ENCODE measurements at regions not wholly inside any gene's neighbourhood (a gene's known extent, or its start where the extent isn't known, plus 50 kb on each side); places are given as distances from the start of the nearest gene placed in this dataset.

GRCh38 chr1:221246628-221247415 is 367.6 kb downstream of the HLX start:
- Histone ChIP-seq H2AFZ (ENCODE audit: low read depth, low read length) (no peak overlapping the region), H3K9me3 (ENCODE audit: low read length) (no peaks in the 10 kb centered on the region), H4K20me1 (ENCODE audit: insufficient read depth) (no peaks in the 10 kb centered on the region), H3K4me3 (ENCODE audit: low read length) (no peak overlapping the region), H3K36me3 (ENCODE audit: insufficient read depth, low read length) (no peaks in the 10 kb centered on the region), H3K9me2 (ENCODE audit: insufficient read depth, low read length) (no peaks in the 10 kb centered on the region), H3K79me2 (replicated peaks; ENCODE audit: insufficient read depth, low read length) (no peaks in the 10 kb centered on the region), H3K9ac (ENCODE audit: low read length) (no peak overlapping the region), H3F3A (ENCODE audit: insufficient read depth, low read length, poor library complexity, severe bottlenecking) (no peaks in the 10 kb centered on the region), H3K27ac (ENCODE audit: low read length) (no peak overlapping the region), H3K4me2 (ENCODE audit: low read length) (no peak overlapping the region), H3K27me3 (ENCODE audit: insufficient read depth, low read depth, low read length) (no peaks in the 10 kb centered on the region)
- TF ChIP-seq SMC3 (conservative IDR thresholded peaks at IDR 0.05; ENCODE audit: poor library complexity): no peak
- no peak for TF ChIP-seq REST (IDR thresholded peaks at IDR 0.05; ENCODE audit: borderline replicate concordance)
- TF ChIP-seq RAD21 (conservative IDR thresholded peaks at IDR 0.05): no peak
- no peak for TF ChIP-seq TAF1 (IDR thresholded peaks at IDR 0.05; ENCODE audit: low read depth)
- no peak for TF ChIP-seq POLR2AphosphoS5 (IDR thresholded peaks at IDR 0.05)
- no peak for TF ChIP-seq MXI1 (conservative IDR thresholded peaks at IDR 0.05; ENCODE audit: poor library complexity, severe bottlenecking)

- Histone ChIP-seq H3K36me3 (ENCODE audit: insufficient read depth, low read length) (no peaks in the 10 kb centered on the region), H3K9ac (ENCODE audit: low read length) (no peak overlapping the region), H4K20me1 (ENCODE audit: insufficient read depth) (no peaks in the 10 kb centered on the region), H2AFZ (ENCODE audit: low read depth, low read length) (no peak overlapping the region), H3K4me3 (ENCODE audit: low read length) (no peak overlapping the region), H3K79me2 (replicated peaks; ENCODE audit: insufficient read depth, low read length) (no peaks in the 10 kb centered on the region), H3K4me2 (ENCODE audit: low read length) (no peak overlapping the region), H3F3A (ENCODE audit: insufficient read depth, low read length, poor library complexity, severe bottlenecking) (no peaks in the 10 kb centered on the region), H3K9me3 (ENCODE audit: low read length) (no peaks in the 10 kb centered on the region), H3K27ac (ENCODE audit: low read length) (no peak overlapping the region), H3K9me2 (ENCODE audit: insufficient read depth, low read length) (no peaks in the 10 kb centered on the region), H3K27me3 (ENCODE audit: insufficient read depth, low read depth, low read length) (no peaks in the 10 kb centered on the region)
- TF ChIP-seq MXI1 (conservative IDR thresholded peaks at IDR 0.05; ENCODE audit: poor library complexity, severe bottlenecking) (no peak), SMC3 (conservative IDR thresholded peaks at IDR 0.05; ENCODE audit: poor library complexity) (no peak), EP300 (conservative IDR thresholded peaks at IDR 0.05; ENCODE audit: poor library complexity, severe bottlenecking) (no peak), POLR2AphosphoS5 (IDR thresholded peaks at IDR 0.05) (no peak), TAF1 (IDR thresholded peaks at IDR 0.05; ENCODE audit: low read depth) (no peak), CTCF (IDR thresholded peaks at IDR 0.05; ENCODE audit: poor library complexity, severe bottlenecking) (no peak), EZH2 (IDR thresholded peaks at IDR 0.05; ENCODE audit: borderline replicate concordance, insufficient read depth, low read length, poor library complexity, severe bottlenecking) (no peak), REST (IDR thresholded peaks at IDR 0.05; ENCODE audit: borderline replicate concordance) (no peak), RAD21 (conservative IDR thresholded peaks at IDR 0.05) (no peak)
Observed at GRCh38 chr1:221251580-221251979, 372.3 kb downstream of the HLX start.
